ENCODE measurements at regions not wholly inside any gene's neighbourhood (a gene's known extent, or its start where the extent isn't known, plus 50 kb on each side); places are given as distances from the start of the nearest gene placed in this dataset.

GRCh38 chr19:30123119-30123518 is 181.1 kb downstream of the URI1 start:
- TF ChIP-seq POLR2A (IDR thresholded peaks at IDR 0.05) (no peak), CTCF (IDR thresholded peaks at IDR 0.05) (no peak), POLR2AphosphoS5 (IDR thresholded peaks at IDR 0.05) (no peak)
